HG02943 (cell line): ENCODE measurements at regions not wholly inside any gene's neighbourhood (a gene's known extent, or its start where the extent isn't known, plus 50 kb on each side); places are given as distances from the start of the nearest gene placed in this dataset.
"Not testable (repeated sequence)": the region's sequence is repeated elsewhere in the genome, so short reads cannot be mapped to it uniquely, and the experiment has no call there.

Experiments
- ATAC-seq: cut with Tn5 transposase; IDR thresholded peaks from one replicate; pipeline ENCODE4 v1.9.1; 2021; ENCODE audit warnings: mild to moderate bottlenecking, low read depth, moderate library complexity; ENCODE audit not compliant: unreplicated experiment

GRCh38 chr4:170743633-170744032 lies 653.9 kb upstream of the AADAT start:
- ATAC-seq: no peak

GRCh38 chr4:170741856-170742255 lies 652.1 kb upstream of the AADAT start:
- no peak for ATAC-seq

GRCh38 chr4:170736710-170737109 lies 647.0 kb upstream of the AADAT start:
- no peak for ATAC-seq

GRCh38 chr4:170729897-170730296 lies 640.1 kb upstream of the AADAT start:
- no peak for ATAC-seq

GRCh38 chr4:170729236-170729635 lies 639.5 kb upstream of the AADAT start:
- no peak for ATAC-seq

GRCh38 chr4:170724191-170724590 lies 634.4 kb upstream of the AADAT start:
- ATAC-seq: no peak

- ATAC-seq: no peak
These were observed 633.4 kb upstream of the AADAT start for GRCh38 chr4:170723171-170723570.

GRCh38 chr4:170721812-170722373 lies 632.1 kb upstream of the AADAT start:
- ATAC-seq: no peak

GRCh38 chr4:170716868-170717267 lies 627.1 kb upstream of the AADAT start:
- no peak for ATAC-seq

- ATAC-seq: no peak
These were observed 616.2 kb upstream of the AADAT start for GRCh38 chr4:170705907-170706306.

GRCh38 chr4:170700064-170700463 lies 610.3 kb upstream of the AADAT start:
- ATAC-seq: no peak

GRCh38 chr4:170698334-170698733 lies 608.6 kb upstream of the AADAT start:
- ATAC-seq: peak; percentile 62

- ATAC-seq: no peak
These were observed 608.1 kb upstream of the AADAT start for GRCh38 chr4:170697845-170698244.

- no peak for ATAC-seq
These were observed 607.3 kb upstream of the AADAT start for GRCh38 chr4:170697045-170697444.

- ATAC-seq: no peak
These were observed 601.4 kb upstream of the AADAT start for GRCh38 chr4:170691168-170691567.

- no peak for ATAC-seq
These were observed 598.0 kb upstream of the AADAT start for GRCh38 chr4:170687751-170688150.

GRCh38 chr4:170685701-170686100 lies 595.9 kb upstream of the AADAT start:
- not testable (repeated sequence) for ATAC-seq

- ATAC-seq: no peak
These were observed 593.0 kb upstream of the AADAT start for GRCh38 chr4:170682558-170683294.

- not testable (repeated sequence) for ATAC-seq
These were observed 592.3 kb upstream of the AADAT start for GRCh38 chr4:170682087-170682486.

- no peak for ATAC-seq
These were observed 586.0 kb upstream of the AADAT start for GRCh38 chr4:170675568-170676262.

- ATAC-seq: no peak
These were observed 584.4 kb upstream of the AADAT start for GRCh38 chr4:170674176-170674575.
